WTC11 (cell line): ENCODE measurements at regions not wholly inside any gene's neighbourhood (a gene's known extent, or its start where the extent isn't known, plus 50 kb on each side); places are given as distances from the start of the nearest gene placed in this dataset.

Source experiments
- ATAC-seq: fragments of 200-7000 bp; cut with Tn5 transposase; 2 replicates; pipeline ENCODE4 v1.10.0; 2021; ENCODE audit warnings: mild to moderate bottlenecking, moderate library complexity
- CTCF ChIA-PET: fragments of 300-600 bp; sonication (Branson Sonifier 250); formaldehyde crosslinking; loops from one replicate; lab custom pipeline; 2021; ENCODE audit warnings: antibody characterized with exemption; lab: Charles Lee
- POLR2A ChIA-PET: fragments of 350-600 bp; sonication (Branson Sonifier 250); formaldehyde crosslinking; loops from one replicate; lab custom pipeline; 2021; ENCODE audit warnings: antibody characterized with exemption; lab: Charles Lee
- DNase-seq: peaks from one replicate; pipeline ENCODE4 v3.0.0; 2021; ENCODE audit warnings: low spot score
- H3K27ac Mint-ChIP-seq: 2 replicates; pipeline ENCODE4 v1.8.0; 2021; ENCODE audit warnings: mixed read lengths
- H3K27me3 Mint-ChIP-seq: 2 replicates; pipeline ENCODE4 v1.8.0; 2021; ENCODE audit warnings: low read depth, mild to moderate bottlenecking, moderate library complexity, mixed read lengths
- H3K36me3 Mint-ChIP-seq: 2 replicates; pipeline ENCODE4 v1.8.0; 2021; ENCODE audit warnings: mixed read lengths
- H3K4me1 Mint-ChIP-seq: 2 replicates; pipeline ENCODE4 v1.8.0; 2022; ENCODE audit warnings: mixed read lengths
- H3K4me3 Mint-ChIP-seq: 2 replicates; pipeline ENCODE4 v1.8.0; 2021; ENCODE audit warnings: mild to moderate bottlenecking, moderate library complexity, mixed read lengths
- H3K9me3 Mint-ChIP-seq: 2 replicates; pipeline ENCODE4 v1.8.0; 2021; ENCODE audit warnings: mixed read lengths
- CREM ChIP-seq: sonication (generic); formaldehyde crosslinking; IDR thresholded peaks from 2 replicates; pipeline ENCODE4 v1.8.1; 2022; ENCODE audit warnings: mild to moderate bottlenecking, missing genetic modification reagents, moderate library complexity
- HMGA2 ChIP-seq: fragments of 250-450 bp; sonication (Bioruptor Pico); IDR thresholded peaks from 2 replicates; pipeline ENCODE4 v1.4.0; 2021; ENCODE audit warnings: mild to moderate bottlenecking, moderate library complexity
- MYBL2 ChIP-seq: sonication (generic); formaldehyde crosslinking; IDR thresholded peaks from 2 replicates; pipeline ENCODE4 v1.8.1; 2023; ENCODE audit warnings: mild to moderate bottlenecking, moderate library complexity, missing genetic modification reagents
- NFE2L1 ChIP-seq: sonication (generic); formaldehyde crosslinking; IDR thresholded peaks from 2 replicates; pipeline ENCODE4 v1.8.1; 2023; ENCODE audit warnings: missing genetic modification reagents
- NR3C1 ChIP-seq: sonication (generic); formaldehyde crosslinking; conservative IDR thresholded peaks from 2 replicates; pipeline ENCODE4 v1.8.1; 2023; ENCODE audit warnings: low read depth, mild to moderate bottlenecking, missing genetic modification reagents
- SMAD3 ChIP-seq: sonication (generic); formaldehyde crosslinking; IDR thresholded peaks from 2 replicates; pipeline ENCODE4 v1.8.0; 2022; ENCODE audit warnings: missing genetic modification reagents, mild to moderate bottlenecking, borderline replicate concordance
- ZNF317 ChIP-seq: sonication (generic); formaldehyde crosslinking; IDR thresholded peaks from 2 replicates; pipeline ENCODE4 v1.8.1; 2023; ENCODE audit warnings: low read depth, mild to moderate bottlenecking, moderate library complexity, missing genetic modification reagents, borderline replicate concordance
- ZNF416 ChIP-seq: fragments of 250-450 bp; sonication (Bioruptor Pico); IDR thresholded peaks from 2 replicates; pipeline ENCODE4 v1.9.0; 2021; ENCODE audit warnings: mild to moderate bottlenecking, inconsistent platforms
- TF ChIP-seq, protein P1 (sequence below): sonication (generic); formaldehyde crosslinking; IDR thresholded peaks from 2 replicates; pipeline ENCODE4 v1.8.1; 2023; ENCODE audit warnings: mild to moderate bottlenecking, missing genetic modification reagents
- TF ChIP-seq, protein P2 (sequence below): sonication (generic); formaldehyde crosslinking; IDR thresholded peaks from 2 replicates; pipeline ENCODE4 v1.8.0; 2022; ENCODE audit warnings: mild to moderate bottlenecking, missing genetic modification reagents
- TF ChIP-seq, protein P3 (sequence below): sonication (generic); formaldehyde crosslinking; IDR thresholded peaks from 2 replicates; pipeline ENCODE4 v1.8.1; 2022; ENCODE audit warnings: low read depth, missing genetic modification reagents, borderline replicate concordance
- TF ChIP-seq, protein P4 (sequence below): fragments of 250-450 bp; sonication (Bioruptor Pico); IDR thresholded peaks from 2 replicates; pipeline ENCODE4 v1.9.0; 2021; ENCODE audit warnings: mild to moderate bottlenecking
- TF ChIP-seq, protein P5 (sequence below): fragments of 250-450 bp; sonication (Bioruptor Pico); IDR thresholded peaks from 2 replicates; pipeline ENCODE4 v2.1.2; 2022; ENCODE audit warnings: mild to moderate bottlenecking, moderate library complexity
- TF ChIP-seq, protein P6 (sequence below): sonication (generic); formaldehyde crosslinking; IDR thresholded peaks from 2 replicates; pipeline ENCODE4 v1.8.0; 2023; ENCODE audit warnings: mild to moderate bottlenecking, missing genetic modification reagents
- TF ChIP-seq, protein P7 (sequence below): sonication (generic); formaldehyde crosslinking; IDR thresholded peaks from 2 replicates; pipeline ENCODE4 v1.8.0; 2022; ENCODE audit warnings: mild to moderate bottlenecking, missing genetic modification reagents

DNA sequence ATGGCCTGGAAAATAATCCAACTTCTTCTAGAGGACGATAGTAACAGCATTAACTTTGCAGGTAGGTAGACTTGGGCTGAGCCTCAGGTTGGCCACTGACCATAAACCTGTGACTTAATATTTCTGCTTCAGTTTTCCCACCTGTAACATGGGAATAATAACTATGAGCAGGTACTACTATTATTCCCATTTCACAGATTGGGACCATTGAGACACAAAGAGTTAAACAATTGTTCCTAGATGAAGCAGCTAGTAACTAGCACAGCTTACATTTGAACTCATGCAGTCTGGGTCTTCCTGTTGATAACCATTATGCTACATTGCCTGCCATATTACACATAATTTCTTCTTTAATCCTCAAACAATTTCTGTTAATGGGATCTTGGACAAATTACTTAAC, 217.7 kb downstream of the NUAK1 start:
- no peaks in the 10 kb centered on the region for H3K9me3 Mint-ChIP-seq
- DNase-seq (no peak), ATAC-seq (no peak)
- TF ChIP-seq, protein P1, sequence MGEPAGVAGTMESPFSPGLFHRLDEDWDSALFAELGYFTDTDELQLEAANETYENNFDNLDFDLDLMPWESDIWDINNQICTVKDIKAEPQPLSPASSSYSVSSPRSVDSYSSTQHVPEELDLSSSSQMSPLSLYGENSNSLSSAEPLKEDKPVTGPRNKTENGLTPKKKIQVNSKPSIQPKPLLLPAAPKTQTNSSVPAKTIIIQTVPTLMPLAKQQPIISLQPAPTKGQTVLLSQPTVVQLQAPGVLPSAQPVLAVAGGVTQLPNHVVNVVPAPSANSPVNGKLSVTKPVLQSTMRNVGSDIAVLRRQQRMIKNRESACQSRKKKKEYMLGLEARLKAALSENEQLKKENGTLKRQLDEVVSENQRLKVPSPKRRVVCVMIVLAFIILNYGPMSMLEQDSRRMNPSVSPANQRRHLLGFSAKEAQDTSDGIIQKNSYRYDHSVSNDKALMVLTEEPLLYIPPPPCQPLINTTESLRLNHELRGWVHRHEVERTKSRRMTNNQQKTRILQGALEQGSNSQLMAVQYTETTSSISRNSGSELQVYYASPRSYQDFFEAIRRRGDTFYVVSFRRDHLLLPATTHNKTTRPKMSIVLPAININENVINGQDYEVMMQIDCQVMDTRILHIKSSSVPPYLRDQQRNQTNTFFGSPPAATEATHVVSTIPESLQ (CRISPR knock-in tag) = no peak
- no peak for TF ChIP-seq CREM (CRISPR knock-in tag)
- TF ChIP-seq, protein P2, sequence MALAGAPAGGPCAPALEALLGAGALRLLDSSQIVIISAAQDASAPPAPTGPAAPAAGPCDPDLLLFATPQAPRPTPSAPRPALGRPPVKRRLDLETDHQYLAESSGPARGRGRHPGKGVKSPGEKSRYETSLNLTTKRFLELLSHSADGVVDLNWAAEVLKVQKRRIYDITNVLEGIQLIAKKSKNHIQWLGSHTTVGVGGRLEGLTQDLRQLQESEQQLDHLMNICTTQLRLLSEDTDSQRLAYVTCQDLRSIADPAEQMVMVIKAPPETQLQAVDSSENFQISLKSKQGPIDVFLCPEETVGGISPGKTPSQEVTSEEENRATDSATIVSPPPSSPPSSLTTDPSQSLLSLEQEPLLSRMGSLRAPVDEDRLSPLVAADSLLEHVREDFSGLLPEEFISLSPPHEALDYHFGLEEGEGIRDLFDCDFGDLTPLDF (CRISPR knock-in tag) = no peak
- TF ChIP-seq, protein P3, sequence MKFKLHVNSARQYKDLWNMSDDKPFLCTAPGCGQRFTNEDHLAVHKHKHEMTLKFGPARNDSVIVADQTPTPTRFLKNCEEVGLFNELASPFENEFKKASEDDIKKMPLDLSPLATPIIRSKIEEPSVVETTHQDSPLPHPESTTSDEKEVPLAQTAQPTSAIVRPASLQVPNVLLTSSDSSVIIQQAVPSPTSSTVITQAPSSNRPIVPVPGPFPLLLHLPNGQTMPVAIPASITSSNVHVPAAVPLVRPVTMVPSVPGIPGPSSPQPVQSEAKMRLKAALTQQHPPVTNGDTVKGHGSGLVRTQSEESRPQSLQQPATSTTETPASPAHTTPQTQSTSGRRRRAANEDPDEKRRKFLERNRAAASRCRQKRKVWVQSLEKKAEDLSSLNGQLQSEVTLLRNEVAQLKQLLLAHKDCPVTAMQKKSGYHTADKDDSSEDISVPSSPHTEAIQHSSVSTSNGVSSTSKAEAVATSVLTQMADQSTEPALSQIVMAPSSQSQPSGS (CRISPR knock-in tag) = no peak
- no peak for TF ChIP-seq SMAD3 (CRISPR knock-in tag)
- no peak for TF ChIP-seq ZNF416 (CRISPR knock-in tag)
- no peak for TF ChIP-seq HMGA2 (CRISPR knock-in tag)
- no peak for TF ChIP-seq NFE2L1 (CRISPR knock-in tag)
- TF ChIP-seq, protein P4, sequence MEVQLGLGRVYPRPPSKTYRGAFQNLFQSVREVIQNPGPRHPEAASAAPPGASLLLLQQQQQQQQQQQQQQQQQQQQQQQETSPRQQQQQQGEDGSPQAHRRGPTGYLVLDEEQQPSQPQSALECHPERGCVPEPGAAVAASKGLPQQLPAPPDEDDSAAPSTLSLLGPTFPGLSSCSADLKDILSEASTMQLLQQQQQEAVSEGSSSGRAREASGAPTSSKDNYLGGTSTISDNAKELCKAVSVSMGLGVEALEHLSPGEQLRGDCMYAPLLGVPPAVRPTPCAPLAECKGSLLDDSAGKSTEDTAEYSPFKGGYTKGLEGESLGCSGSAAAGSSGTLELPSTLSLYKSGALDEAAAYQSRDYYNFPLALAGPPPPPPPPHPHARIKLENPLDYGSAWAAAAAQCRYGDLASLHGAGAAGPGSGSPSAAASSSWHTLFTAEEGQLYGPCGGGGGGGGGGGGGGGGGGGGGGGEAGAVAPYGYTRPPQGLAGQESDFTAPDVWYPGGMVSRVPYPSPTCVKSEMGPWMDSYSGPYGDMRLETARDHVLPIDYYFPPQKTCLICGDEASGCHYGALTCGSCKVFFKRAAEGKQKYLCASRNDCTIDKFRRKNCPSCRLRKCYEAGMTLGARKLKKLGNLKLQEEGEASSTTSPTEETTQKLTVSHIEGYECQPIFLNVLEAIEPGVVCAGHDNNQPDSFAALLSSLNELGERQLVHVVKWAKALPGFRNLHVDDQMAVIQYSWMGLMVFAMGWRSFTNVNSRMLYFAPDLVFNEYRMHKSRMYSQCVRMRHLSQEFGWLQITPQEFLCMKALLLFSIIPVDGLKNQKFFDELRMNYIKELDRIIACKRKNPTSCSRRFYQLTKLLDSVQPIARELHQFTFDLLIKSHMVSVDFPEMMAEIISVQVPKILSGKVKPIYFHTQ (CRISPR knock-in tag) = no peak
- H3K27ac Mint-ChIP-seq = no peak overlapping the region
- no peaks in the 10 kb centered on the region for H3K27me3 Mint-ChIP-seq
- POLR2A ChIA-PET = no interaction called here
- H3K36me3 Mint-ChIP-seq = no peaks in the 10 kb centered on the region
- H3K4me1 Mint-ChIP-seq = no peaks in the 10 kb centered on the region
- CTCF ChIA-PET = no interaction called here
- no peak overlapping the region for H3K4me3 Mint-ChIP-seq

DNA sequence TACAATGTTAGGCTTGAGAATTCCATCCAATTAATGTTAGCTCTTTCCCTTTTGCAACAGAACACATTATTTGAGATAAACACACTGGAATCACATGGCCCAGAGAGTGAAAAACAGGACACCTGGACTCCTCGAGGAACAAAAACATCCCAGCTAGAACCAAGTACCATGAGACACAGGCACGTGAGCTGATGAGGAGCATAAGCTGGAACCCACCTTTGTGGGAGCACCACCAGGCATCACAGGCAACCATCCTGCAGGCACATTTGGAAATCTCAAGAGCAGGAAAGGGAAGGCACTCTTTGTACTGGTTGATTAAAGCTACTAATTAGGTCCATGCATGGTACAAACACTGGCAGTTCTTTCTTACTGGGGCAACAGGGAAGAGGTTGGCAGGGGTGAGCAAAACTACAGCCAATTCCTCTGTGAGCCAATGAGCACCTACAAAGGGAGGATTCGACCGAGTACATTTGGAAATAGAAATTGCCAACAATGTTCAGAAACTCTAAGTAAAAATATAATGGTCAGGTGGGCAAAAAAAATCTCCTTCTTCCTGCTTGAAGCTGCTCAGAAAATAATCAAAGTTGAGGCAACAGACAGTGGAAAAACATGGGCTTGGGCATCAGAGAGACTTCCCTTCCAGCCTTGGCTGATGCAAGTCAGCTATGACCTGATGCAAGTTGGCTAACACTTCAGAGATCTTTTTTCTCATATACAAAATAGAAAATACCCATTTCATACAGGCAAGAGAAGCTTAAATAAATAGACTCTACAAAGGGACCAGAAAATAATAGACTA, 216.7 kb downstream of the NUAK1 start:
- TF ChIP-seq MYBL2 (CRISPR knock-in tag) = no peak
- TF ChIP-seq, protein P5, sequence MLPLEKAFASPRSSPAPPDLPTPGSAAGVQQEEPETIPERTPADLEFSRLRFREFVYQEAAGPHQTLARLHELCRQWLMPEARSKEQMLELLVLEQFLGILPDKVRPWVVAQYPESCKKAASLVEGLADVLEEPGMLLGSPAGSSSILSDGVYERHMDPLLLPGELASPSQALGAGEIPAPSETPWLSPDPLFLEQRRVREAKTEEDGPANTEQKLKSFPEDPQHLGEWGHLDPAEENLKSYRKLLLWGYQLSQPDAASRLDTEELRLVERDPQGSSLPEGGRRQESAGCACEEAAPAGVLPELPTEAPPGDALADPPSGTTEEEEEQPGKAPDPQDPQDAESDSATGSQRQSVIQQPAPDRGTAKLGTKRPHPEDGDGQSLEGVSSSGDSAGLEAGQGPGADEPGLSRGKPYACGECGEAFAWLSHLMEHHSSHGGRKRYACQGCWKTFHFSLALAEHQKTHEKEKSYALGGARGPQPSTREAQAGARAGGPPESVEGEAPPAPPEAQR (CRISPR knock-in tag) = no peak
- TF ChIP-seq, protein P6, sequence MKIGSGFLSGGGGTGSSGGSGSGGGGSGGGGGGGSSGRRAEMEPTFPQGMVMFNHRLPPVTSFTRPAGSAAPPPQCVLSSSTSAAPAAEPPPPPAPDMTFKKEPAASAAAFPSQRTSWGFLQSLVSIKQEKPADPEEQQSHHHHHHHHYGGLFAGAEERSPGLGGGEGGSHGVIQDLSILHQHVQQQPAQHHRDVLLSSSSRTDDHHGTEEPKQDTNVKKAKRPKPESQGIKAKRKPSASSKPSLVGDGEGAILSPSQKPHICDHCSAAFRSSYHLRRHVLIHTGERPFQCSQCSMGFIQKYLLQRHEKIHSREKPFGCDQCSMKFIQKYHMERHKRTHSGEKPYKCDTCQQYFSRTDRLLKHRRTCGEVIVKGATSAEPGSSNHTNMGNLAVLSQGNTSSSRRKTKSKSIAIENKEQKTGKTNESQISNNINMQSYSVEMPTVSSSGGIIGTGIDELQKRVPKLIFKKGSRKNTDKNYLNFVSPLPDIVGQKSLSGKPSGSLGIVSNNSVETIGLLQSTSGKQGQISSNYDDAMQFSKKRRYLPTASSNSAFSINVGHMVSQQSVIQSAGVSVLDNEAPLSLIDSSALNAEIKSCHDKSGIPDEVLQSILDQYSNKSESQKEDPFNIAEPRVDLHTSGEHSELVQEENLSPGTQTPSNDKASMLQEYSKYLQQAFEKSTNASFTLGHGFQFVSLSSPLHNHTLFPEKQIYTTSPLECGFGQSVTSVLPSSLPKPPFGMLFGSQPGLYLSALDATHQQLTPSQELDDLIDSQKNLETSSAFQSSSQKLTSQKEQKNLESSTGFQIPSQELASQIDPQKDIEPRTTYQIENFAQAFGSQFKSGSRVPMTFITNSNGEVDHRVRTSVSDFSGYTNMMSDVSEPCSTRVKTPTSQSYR = no peak
- TF ChIP-seq HMGA2 (CRISPR knock-in tag) = no peak
- TF ChIP-seq ZNF317 (CRISPR knock-in tag) = no peak
- no peak for TF ChIP-seq NR3C1 (CRISPR knock-in tag)
- TF ChIP-seq, protein P7, sequence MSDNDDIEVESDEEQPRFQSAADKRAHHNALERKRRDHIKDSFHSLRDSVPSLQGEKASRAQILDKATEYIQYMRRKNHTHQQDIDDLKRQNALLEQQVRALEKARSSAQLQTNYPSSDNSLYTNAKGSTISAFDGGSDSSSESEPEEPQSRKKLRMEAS (CRISPR knock-in tag) = no peak
- TF ChIP-seq, all 79 proteins: peak for 0
- peaks cover 6% of the 10 kb centered on the region; the same call in 1 of the 2 replicates for H3K9me3 Mint-ChIP-seq
- DNase-seq (no peak), ATAC-seq (no peak)
- no peaks in the 10 kb centered on the region for H3K36me3 Mint-ChIP-seq
- CTCF ChIA-PET = no interaction called here
- no peaks in the 10 kb centered on the region for H3K4me1 Mint-ChIP-seq
- POLR2A ChIA-PET = no interaction called here
- no peak overlapping the region for H3K4me3 Mint-ChIP-seq
- no peak overlapping the region for H3K27ac Mint-ChIP-seq
- H3K27me3 Mint-ChIP-seq = no peaks in the 10 kb centered on the region
